GM12878 (cell line): ENCODE measurements at regions not wholly inside any gene's neighbourhood (a gene's known extent, or its start where the extent isn't known, plus 50 kb on each side); places are given as distances from the start of the nearest gene placed in this dataset.

Experiments used
- ATAC-seq: fragments of 200-7000 bp; cut with Tn5 transposase; 3 replicates; pipeline ENCODE4 v1.9.1; 2020; ENCODE audit warnings: mild to moderate bottlenecking, moderate library complexity
- BruUV-seq: library from RNA; stranded (reverse); fragments of 400-500 nt; replicated peaks from 2 replicates; lab custom pipeline; 2021; lab: Mats Ljungman, UMichigan
- CTCF ChIA-PET: fragments of 300-600 bp; sonication (Branson Sonifier 250); formaldehyde crosslinking; extraction: SDS; loops from one replicate; lab custom pipeline; 2021; ENCODE audit warnings: inconsistent platforms; lab: Yijun Ruan, JAX
- POLR2A ChIA-PET: fragments of 350-600 bp; formaldehyde crosslinking; extraction: SDS; loops from one replicate; lab custom pipeline; 2021; ENCODE audit warnings: inconsistent platforms; lab: Charles Lee
- RAD21 ChIA-PET: fragments of 300-600 bp; sonication (Branson Sonifier 250); formaldehyde crosslinking; loops from one replicate; lab custom pipeline; 2023; ENCODE audit warnings: antibody characterized with exemption; ENCODE audit not compliant: unreplicated experiment; lab: Charles Lee
- SMC1A ChIA-PET: fragments of 300-600 bp; sonication (Branson Sonifier 250); formaldehyde crosslinking; loops from one replicate; lab custom pipeline; 2023; ENCODE audit not compliant: unreplicated experiment, uncharacterized antibody; lab: Charles Lee
- DNase-seq: peaks from one replicate; pipeline ENCODE4 v3.0.0-alpha.2; 2011; ENCODE audit warnings: low read depth, low spot score
- FAIRE-seq: peaks from 3 replicates; lab custom pipeline; 2011; peaks lifted over from hg19 to GRCh38; lab: Jason Lieb, UNC
- H2AFZ ChIP-seq: 2 replicates; pipeline ENCODE4 v1.6.0; 2011; ENCODE audit warnings: low read depth, low read length, control low read depth; ENCODE audit not compliant: control insufficient read depth
- H3K27ac ChIP-seq: 2 replicates; pipeline ENCODE4 v1.5.1; 2011; ENCODE audit warnings: control low read depth; ENCODE audit not compliant: control insufficient read depth, insufficient read depth
- H3K27me3 ChIP-seq, 2 experiments: replicated peaks in 1 of 2; 2 replicates each; pipeline versions ENCODE4 v1.6.0 to v1.6.1; 2011; ENCODE audit warnings: low read length in 1 of 2; ENCODE audit not compliant: control insufficient read depth in 2 of 2, insufficient read depth in 2 of 2
- H3K36me3 ChIP-seq, 2 experiments: 2 replicates each; pipeline ENCODE4 v1.5.1; 2011; ENCODE audit warnings: low read length in 1 of 2; ENCODE audit not compliant: control insufficient read depth in 2 of 2, insufficient read depth in 2 of 2
- H3K4me1 ChIP-seq: 2 replicates; pipeline ENCODE4 v1.6.1; 2011; ENCODE audit warnings: mild to moderate bottlenecking, low read length, moderate library complexity, mixed read lengths; ENCODE audit not compliant: control insufficient read depth, insufficient read depth
- H3K4me2 ChIP-seq: 2 replicates; pipeline ENCODE4 v1.6.0; 2011; ENCODE audit warnings: control low read depth; ENCODE audit not compliant: control insufficient read depth, insufficient read depth
- H3K4me3 ChIP-seq: fragments of 200-600 bp; sonication (generic); 2 replicates; pipeline ENCODE4 v1.5.1; 2016
- H3K79me2 ChIP-seq: 2 replicates; pipeline ENCODE4 v1.6.0; 2011; ENCODE audit warnings: low read length; ENCODE audit not compliant: control insufficient read depth, insufficient read depth
- H3K9ac ChIP-seq: 2 replicates; pipeline ENCODE4 v1.8.0; 2011; ENCODE audit warnings: low read length, control low read depth, mixed read lengths; ENCODE audit not compliant: control insufficient read depth, insufficient read depth
- H3K9me3 ChIP-seq: replicated peaks from 3 replicates; pipeline ENCODE4 v1.5.1; 2011; ENCODE audit warnings: mild to moderate bottlenecking, low read length; ENCODE audit not compliant: control insufficient read depth, insufficient read depth
- H4K20me1 ChIP-seq: 2 replicates; pipeline ENCODE4 v1.6.0; 2011; ENCODE audit not compliant: control insufficient read depth, insufficient read depth
- ATF2 ChIP-seq: IDR thresholded peaks from 2 replicates; pipeline ENCODE4 v1.6.1; 2012; ENCODE audit warnings: low read length, inconsistent platforms
- CEBPB ChIP-seq, 2 experiments: fragments of 150-350 bp in 1 of 2; IDR thresholded peaks; 2 replicates each; pipeline ENCODE4 v1.6.1; 2012 to 2014; ENCODE audit warnings: low read depth in 2 of 2, low read length in 2 of 2, borderline replicate concordance in 1 of 2, inconsistent platforms in 1 of 2
- FOS ChIP-seq: IDR thresholded peaks from 3 replicates; pipeline ENCODE4 v1.6.1; 2011; ENCODE audit warnings: borderline replicate concordance; ENCODE audit not compliant: insufficient read length; ENCODE audit errors: extremely low read depth
- FOXM1 ChIP-seq: IDR thresholded peaks from 2 replicates; pipeline ENCODE4 v1.6.1; 2012; ENCODE audit warnings: low read depth, mild to moderate bottlenecking, inconsistent platforms, low read length, moderate library complexity
- GATAD2B ChIP-seq: fragments of 450-650 bp; conservative IDR thresholded peaks from 2 replicates; pipeline ENCODE4 v1.6.1; 2017; ENCODE audit warnings: low read depth, mild to moderate bottlenecking, moderate library complexity
- IRF3 ChIP-seq: fragments of 450-650 bp; IDR thresholded peaks from 2 replicates; pipeline ENCODE4 v1.6.1; 2014; ENCODE audit warnings: mild to moderate bottlenecking
- MAX ChIP-seq: IDR thresholded peaks from 2 replicates; pipeline ENCODE4 v1.6.1; 2012; ENCODE audit warnings: low read depth, low read length, improper control_type of control experiment
- MTA2 ChIP-seq: fragments of 450-650 bp; IDR thresholded peaks from 2 replicates; pipeline ENCODE4 v1.6.1; 2016; ENCODE audit warnings: low read depth, mild to moderate bottlenecking, moderate library complexity
- NFYB ChIP-seq: IDR thresholded peaks from 2 replicates; pipeline ENCODE4 v1.6.1; 2011; ENCODE audit warnings: low read depth, mild to moderate bottlenecking, low read length, improper control_type of control experiment, moderate library complexity; ENCODE audit not compliant: insufficient read depth
- POLR2AphosphoS5 ChIP-seq: IDR thresholded peaks from 2 replicates; pipeline ENCODE4 v1.6.1; 2011; ENCODE audit warnings: mild to moderate bottlenecking, low read length, inconsistent platforms
- SIX5 ChIP-seq: IDR thresholded peaks from 2 replicates; pipeline ENCODE4 v1.6.1; 2011; ENCODE audit warnings: mild to moderate bottlenecking, low read depth, low read length, moderate library complexity; ENCODE audit not compliant: severe bottlenecking
- SMAD5 ChIP-seq: IDR thresholded peaks from 2 replicates; pipeline ENCODE4 v1.6.1; 2016; ENCODE audit warnings: antibody characterized with exemption, low read depth
- SMC3 ChIP-seq: IDR thresholded peaks from 2 replicates; pipeline ENCODE4 v1.6.1; 2011; ENCODE audit warnings: low read length, improper control_type of control experiment, borderline replicate concordance
- SREBF2 ChIP-seq: IDR thresholded peaks from 2 replicates; pipeline ENCODE4 v1.6.1; 2012; ENCODE audit warnings: mild to moderate bottlenecking, low read length
- in situ Hi-C: fragments of 300-500 bp; cut with MboI; formaldehyde crosslinking; loops from 9 replicates; pipeline ENCODE4 v1.14.3; 2018; ENCODE audit warnings: mixed read lengths
- intact Hi-C: fragments of 100-400 bp; cut with micrococcal nuclease; formaldehyde crosslinking; loops from one replicate; pipeline ENCODE4 v1.14.2; 2022; ENCODE audit not compliant: unreplicated experiment
- TF ChIP-seq, protein P1 (sequence below): fragments of 450-650 bp; IDR thresholded peaks from 2 replicates; pipeline ENCODE4 v1.6.1; 2016; ENCODE audit warnings: mild to moderate bottlenecking, moderate library complexity, borderline replicate concordance
- TF ChIP-seq, protein P2 (sequence below): fragments of 450-650 bp; IDR thresholded peaks from 2 replicates; pipeline ENCODE4 v1.6.1; 2017; ENCODE audit warnings: mild to moderate bottlenecking, low read depth, inconsistent platforms; ENCODE audit not compliant: poor library complexity, severe bottlenecking

DNA sequence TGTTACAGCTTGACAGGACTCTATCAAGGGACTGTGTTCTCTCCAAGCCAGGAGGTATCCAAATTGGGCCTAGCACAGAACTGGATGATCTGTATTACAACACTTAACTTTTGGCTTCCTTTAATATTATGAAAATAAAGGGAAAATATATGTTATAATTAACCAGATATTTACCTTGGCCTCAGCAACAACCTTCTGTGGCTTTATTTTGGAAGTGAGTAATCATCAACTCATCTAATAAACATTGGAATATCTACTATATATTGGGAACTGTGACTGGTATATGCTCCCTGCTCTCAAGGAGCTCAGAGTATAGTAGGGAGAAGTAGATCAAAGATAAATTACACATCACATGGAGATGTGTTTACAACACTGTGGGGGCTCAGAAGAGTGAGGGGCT lies 352.2 kb downstream of the METTL15 start:
- H2AFZ ChIP-seq = no peak overlapping the region
- H3K4me3 ChIP-seq = no peak overlapping the region
- ChIA-PET RAD21 (no interaction called here), POLR2A (no interaction called here), CTCF (no interaction called here), SMC1A (no interaction called here)
- no peaks in the 10 kb centered on the region for H3K9me3 ChIP-seq
- no peaks in the 10 kb centered on the region for H4K20me1 ChIP-seq
- H3K27me3 ChIP-seq = no peaks in the 10 kb centered on the region
- H3K27ac ChIP-seq = no peak overlapping the region
- intact Hi-C loops (no loop called here), in situ Hi-C loops (no loop called here)
- H3K4me1 ChIP-seq = no peaks in the 10 kb centered on the region
- FAIRE-seq = no peak
- no peaks in the 10 kb centered on the region for H3K79me2 ChIP-seq
- no peaks in the 10 kb centered on the region for H3K36me3 ChIP-seq
- no peak overlapping the region for H3K4me2 ChIP-seq
- no TSS peak for BruUV-seq
- DNase-seq = no peak
- ATAC-seq = no peak
- H3K9ac ChIP-seq = no peak overlapping the region
- TF ChIP-seq GATAD2B (no peak), SREBF2 (no peak), IRF3 (no peak), MAX (no peak), FOXM1 (no peak), SMC3 (no peak), SIX5 (no peak), ATF2 (no peak), SMAD5 (no peak), FOS (no peak), POLR2AphosphoS5 (no peak), CEBPB (IDR thresholded peaks at IDR 0.05; ENCODE audit: borderline replicate concordance in 1 of 2, low read depth in 2 of 2, low read length in 2 of 2) (no peak), MTA2 (no peak), NFYB (no peak)
- TF ChIP-seq, protein P1, sequence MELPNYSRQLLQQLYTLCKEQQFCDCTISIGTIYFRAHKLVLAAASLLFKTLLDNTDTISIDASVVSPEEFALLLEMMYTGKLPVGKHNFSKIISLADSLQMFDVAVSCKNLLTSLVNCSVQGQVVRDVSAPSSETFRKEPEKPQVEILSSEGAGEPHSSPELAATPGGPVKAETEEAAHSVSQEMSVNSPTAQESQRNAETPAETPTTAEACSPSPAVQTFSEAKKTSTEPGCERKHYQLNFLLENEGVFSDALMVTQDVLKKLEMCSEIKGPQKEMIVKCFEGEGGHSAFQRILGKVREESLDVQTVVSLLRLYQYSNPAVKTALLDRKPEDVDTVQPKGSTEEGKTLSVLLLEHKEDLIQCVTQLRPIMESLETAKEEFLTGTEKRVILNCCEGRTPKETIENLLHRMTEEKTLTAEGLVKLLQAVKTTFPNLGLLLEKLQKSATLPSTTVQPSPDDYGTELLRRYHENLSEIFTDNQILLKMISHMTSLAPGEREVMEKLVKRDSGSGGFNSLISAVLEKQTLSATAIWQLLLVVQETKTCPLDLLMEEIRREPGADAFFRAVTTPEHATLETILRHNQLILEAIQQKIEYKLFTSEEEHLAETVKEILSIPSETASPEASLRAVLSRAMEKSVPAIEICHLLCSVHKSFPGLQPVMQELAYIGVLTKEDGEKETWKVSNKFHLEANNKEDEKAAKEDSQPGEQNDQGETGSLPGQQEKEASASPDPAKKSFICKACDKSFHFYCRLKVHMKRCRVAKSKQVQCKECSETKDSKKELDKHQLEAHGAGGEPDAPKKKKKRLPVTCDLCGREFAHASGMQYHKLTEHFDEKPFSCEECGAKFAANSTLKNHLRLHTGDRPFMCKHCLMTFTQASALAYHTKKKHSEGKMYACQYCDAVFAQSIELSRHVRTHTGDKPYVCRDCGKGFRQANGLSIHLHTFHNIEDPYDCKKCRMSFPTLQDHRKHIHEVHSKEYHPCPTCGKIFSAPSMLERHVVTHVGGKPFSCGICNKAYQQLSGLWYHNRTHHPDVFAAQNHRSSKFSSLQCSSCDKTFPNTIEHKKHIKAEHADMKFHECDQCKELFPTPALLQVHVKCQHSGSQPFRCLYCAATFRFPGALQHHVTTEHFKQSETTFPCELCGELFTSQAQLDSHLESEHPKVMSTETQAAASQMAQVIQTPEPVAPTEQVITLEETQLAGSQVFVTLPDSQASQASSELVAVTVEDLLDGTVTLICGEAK = no peak
- TF ChIP-seq, protein P2, sequence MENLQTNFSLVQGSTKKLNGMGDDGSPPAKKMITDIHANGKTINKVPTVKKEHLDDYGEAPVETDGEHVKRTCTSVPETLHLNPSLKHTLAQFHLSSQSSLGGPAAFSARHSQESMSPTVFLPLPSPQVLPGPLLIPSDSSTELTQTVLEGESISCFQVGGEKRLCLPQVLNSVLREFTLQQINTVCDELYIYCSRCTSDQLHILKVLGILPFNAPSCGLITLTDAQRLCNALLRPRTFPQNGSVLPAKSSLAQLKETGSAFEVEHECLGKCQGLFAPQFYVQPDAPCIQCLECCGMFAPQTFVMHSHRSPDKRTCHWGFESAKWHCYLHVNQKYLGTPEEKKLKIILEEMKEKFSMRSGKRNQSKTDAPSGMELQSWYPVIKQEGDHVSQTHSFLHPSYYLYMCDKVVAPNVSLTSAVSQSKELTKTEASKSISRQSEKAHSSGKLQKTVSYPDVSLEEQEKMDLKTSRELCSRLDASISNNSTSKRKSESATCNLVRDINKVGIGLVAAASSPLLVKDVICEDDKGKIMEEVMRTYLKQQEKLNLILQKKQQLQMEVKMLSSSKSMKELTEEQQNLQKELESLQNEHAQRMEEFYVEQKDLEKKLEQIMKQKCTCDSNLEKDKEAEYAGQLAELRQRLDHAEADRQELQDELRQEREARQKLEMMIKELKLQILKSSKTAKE = no peak
